Duodenal mucosa (tissue), 2 donors: ENCODE measurements at regions not wholly inside any gene's neighbourhood (a gene's known extent, or its start where the extent isn't known, plus 50 kb on each side); places are given as distances from the start of the nearest gene placed in this dataset.

ENCODE experiments used
- H3K27ac ChIP-seq: one replicate; pipeline ENCODE4 v1.7.0; 2013; ENCODE audit warnings: low read depth, low read length
- H3K27me3 ChIP-seq, 2 donors: one replicate each; pipeline ENCODE4 v1.7.0; 2013; ENCODE audit warnings: low read length in 2 of 2, control low read depth in 1 of 2; ENCODE audit not compliant: insufficient read depth in 2 of 2, control insufficient read depth in 1 of 2
- H3K36me3 ChIP-seq, 2 donors: one replicate each; pipeline ENCODE4 v1.7.0; 2013; ENCODE audit warnings: low read length in 2 of 2, control low read depth in 1 of 2; ENCODE audit not compliant: insufficient read depth in 2 of 2, control insufficient read depth in 1 of 2
- H3K4me1 ChIP-seq, 2 donors: one replicate each; pipeline ENCODE4 v1.7.0; 2013; ENCODE audit warnings: low read length in 2 of 2, control low read depth in 1 of 2; ENCODE audit not compliant: insufficient read depth in 2 of 2, control insufficient read depth in 1 of 2
- H3K4me3 ChIP-seq, 2 donors: one replicate each; pipeline ENCODE4 v1.7.0; 2013; ENCODE audit warnings: low read length in 2 of 2, low read depth in 1 of 2
- H3K9ac ChIP-seq, 2 donors: one replicate each; pipeline ENCODE4 v1.7.0; 2013; ENCODE audit warnings: low read length in 2 of 2, low read depth in 1 of 2
- H3K9me3 ChIP-seq, 2 donors: one replicate each; pipeline ENCODE4 v1.7.0; 2013; ENCODE audit warnings: low read length in 2 of 2, control low read depth in 1 of 2; ENCODE audit not compliant: control insufficient read depth in 1 of 2

GRCh38 chr11:116177521-116178210 lies 595.1 kb downstream of the BUD13 start:
- Histone ChIP-seq H3K36me3 (no peaks in the 10 kb centered on the region), H3K27ac (no peak overlapping the region), H3K9ac (no peak overlapping the region), H3K27me3 (peaks cover 0 to 3% of the 10 kb centered on the region in 2 donors), H3K4me3 (no peak overlapping the region), H3K4me1 (peaks cover 0 to 3% of the 10 kb centered on the region in 2 donors), H3K9me3 (no peaks in the 10 kb centered on the region)

DNA sequence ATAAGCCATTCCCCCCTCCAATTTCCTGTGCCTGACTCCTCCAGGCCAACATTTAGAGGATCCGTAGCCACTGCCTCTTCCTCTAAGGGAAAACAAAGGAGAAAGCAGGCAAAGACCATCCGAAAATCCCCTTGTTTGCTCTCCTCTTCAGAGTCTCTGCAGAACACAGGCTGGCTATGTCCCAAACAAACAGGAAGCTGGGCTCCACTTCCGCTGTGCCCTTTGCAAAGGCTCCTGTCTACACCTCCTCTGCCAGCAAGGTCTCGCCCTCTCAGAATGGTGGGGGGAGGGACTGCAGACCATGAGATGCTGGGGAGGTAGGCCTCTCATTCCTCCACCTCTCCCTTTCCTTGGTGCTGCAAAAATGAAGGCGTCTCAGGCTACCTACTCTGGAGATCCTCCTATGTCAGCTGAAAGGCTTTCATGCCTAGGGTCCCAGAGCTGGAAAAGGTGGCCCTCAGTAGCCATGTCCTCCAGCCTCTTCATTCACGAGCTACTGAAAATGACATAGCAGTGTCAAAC lies 596.2 kb downstream of the BUD13 start:
- Histone ChIP-seq H3K36me3 (no peaks in the 10 kb centered on the region), H3K9me3 (no peaks in the 10 kb centered on the region), H3K27ac (no peak overlapping the region), H3K4me3 (no peak overlapping the region), H3K27me3 (peaks cover 0 to 3% of the 10 kb centered on the region in 2 donors), H3K4me1 (peaks cover 0 to 3% of the 10 kb centered on the region in 2 donors), H3K9ac (no peak overlapping the region)

- Histone ChIP-seq H3K9me3 (no peaks in the 10 kb centered on the region), H3K4me3 (no peak overlapping the region), H3K27ac (no peak overlapping the region), H3K9ac (no peak overlapping the region), H3K36me3 (no peaks in the 10 kb centered on the region), H3K4me1 (peaks cover 0 to 3% of the 10 kb centered on the region in 2 donors), H3K27me3 (peaks cover 0 to 3% of the 10 kb centered on the region in 2 donors)
These were observed 597.1 kb downstream of the BUD13 start for GRCh38 chr11:116175707-116176106.

DNA sequence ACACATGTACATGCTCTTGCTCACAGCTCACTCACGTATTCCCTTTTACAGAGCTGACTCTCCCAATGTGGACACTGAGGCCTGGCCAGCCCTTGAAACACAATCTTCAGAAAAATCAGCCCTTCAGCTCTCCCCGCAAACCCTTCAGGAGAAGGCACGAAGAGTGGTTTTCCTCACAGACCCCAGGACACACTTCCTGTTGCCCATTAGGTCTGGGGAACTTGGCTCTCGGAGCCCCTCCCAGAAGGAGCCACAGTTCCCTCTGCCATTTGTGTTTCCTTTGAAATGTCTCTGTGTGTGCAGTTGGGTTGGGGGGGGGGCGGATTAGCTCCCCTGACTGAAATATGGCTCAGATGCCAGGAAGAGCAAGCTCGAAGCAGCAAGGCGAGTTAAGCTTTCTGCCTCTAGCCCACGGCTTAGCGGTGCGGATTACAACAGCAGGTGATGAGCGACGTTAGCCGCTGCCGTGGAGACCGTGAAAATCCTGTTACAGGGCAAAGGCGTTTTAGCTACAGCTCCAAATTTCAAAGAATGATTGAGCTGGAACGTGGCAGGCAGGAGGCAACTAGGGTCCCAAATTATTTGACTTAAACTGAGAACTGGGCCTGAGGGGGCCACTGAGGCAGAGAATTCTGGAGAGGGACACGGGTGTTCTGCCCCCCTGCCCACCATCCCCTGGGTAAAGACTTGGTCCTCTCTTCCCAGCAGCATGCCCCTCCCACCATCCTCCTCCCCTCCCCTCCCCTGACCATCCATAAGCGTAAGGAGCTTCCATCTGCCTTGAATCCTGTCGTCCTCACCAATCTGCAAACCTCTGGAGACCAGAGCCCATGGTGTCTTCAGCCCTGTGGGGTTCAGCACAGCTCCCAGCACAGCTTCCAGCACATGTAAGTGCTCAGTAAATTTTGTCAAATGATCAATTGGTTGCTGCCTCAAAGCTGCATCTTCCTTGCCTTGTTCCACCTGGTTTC lies 598.6 kb downstream of the BUD13 start:
- Histone ChIP-seq H3K4me1 (peaks cover 0 to 3% of the 10 kb centered on the region in 2 donors), H3K27me3 (peaks cover 0 to 3% of the 10 kb centered on the region in 2 donors), H3K27ac (no peak overlapping the region), H3K4me3 (no peak overlapping the region), H3K9ac (no peak overlapping the region), H3K9me3 (no peaks in the 10 kb centered on the region), H3K36me3 (no peaks in the 10 kb centered on the region)

DNA sequence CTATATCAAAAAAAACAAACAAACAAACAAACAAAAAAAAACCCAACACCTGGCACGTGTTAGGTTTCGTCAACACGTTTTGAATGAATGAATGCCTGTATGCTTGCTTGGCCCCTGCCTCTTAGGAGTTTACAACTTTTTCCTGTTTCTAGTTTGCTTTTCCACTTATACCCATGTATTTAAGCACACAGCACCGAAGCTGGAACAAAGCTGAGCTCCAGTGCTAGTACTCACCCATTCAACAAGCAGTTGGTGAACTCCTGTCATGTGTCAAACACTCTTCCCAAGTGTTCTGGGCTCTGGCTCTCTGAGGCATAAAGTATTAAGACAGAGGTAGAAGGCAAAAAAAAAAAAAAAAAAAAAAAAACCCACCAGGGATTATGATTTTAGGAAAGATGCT lies 599.3 kb downstream of the BUD13 start:
- no peaks in the 10 kb centered on the region for H3K36me3 ChIP-seq
- no peak overlapping the region for H3K4me3 ChIP-seq
- peaks cover 0 to 3% of the 10 kb centered on the region in 2 donors for H3K27me3 ChIP-seq
- no peaks in the 10 kb centered on the region for H3K9me3 ChIP-seq
- no peak overlapping the region for H3K27ac ChIP-seq
- H3K4me1 ChIP-seq: peaks cover 0 to 3% of the 10 kb centered on the region in 2 donors
- H3K9ac ChIP-seq: no peak overlapping the region

DNA sequence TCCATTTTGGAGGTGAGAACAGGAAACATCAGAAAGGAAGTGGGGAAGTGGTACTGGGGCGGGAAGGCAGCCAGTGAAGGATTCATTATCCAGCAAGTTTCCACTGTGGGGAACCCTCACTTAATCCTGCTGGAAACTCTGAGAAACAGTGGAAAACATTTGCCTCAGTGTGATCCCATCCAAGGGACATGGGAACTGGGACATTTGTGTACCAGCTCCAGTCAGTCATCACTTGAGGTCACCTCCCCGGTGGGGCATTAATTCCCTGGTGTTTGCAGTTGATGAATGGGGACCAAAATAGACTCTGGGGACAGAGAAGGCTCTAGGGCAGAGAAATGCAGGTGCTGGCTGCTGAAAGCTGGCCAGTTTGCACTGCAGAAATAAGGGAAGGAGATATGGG lies 599.9 kb downstream of the BUD13 start:
- Histone ChIP-seq H3K9me3 (no peaks in the 10 kb centered on the region), H3K27ac (no peak overlapping the region), H3K36me3 (no peaks in the 10 kb centered on the region), H3K4me3 (no peak overlapping the region), H3K4me1 (peaks cover 0 to 3% of the 10 kb centered on the region in 2 donors), H3K27me3 (peaks cover 0 to 3% of the 10 kb centered on the region in 2 donors), H3K9ac (no peak overlapping the region)

DNA sequence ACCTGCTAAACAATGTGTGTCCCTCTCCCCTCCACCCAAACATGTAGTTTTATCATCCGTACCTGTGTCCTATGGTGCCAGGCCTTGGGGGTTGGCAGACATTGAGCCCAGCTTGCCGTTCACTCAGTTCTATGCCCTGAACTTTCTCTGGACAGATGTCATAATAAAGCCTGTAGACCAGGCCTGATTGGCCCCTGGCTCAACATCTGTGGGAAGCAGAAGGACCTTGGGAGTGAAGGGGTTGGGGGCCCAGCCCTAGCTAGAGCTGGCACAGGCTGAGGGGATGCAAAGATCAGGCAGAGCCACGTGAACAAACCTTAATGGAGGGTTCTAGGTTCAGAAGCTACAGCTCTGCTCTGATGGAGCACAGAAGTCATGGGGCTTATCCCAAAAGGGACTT lies 600.6 kb downstream of the BUD13 start:
- peaks cover 0 to 3% of the 10 kb centered on the region in 2 donors for H3K27me3 ChIP-seq

DNA sequence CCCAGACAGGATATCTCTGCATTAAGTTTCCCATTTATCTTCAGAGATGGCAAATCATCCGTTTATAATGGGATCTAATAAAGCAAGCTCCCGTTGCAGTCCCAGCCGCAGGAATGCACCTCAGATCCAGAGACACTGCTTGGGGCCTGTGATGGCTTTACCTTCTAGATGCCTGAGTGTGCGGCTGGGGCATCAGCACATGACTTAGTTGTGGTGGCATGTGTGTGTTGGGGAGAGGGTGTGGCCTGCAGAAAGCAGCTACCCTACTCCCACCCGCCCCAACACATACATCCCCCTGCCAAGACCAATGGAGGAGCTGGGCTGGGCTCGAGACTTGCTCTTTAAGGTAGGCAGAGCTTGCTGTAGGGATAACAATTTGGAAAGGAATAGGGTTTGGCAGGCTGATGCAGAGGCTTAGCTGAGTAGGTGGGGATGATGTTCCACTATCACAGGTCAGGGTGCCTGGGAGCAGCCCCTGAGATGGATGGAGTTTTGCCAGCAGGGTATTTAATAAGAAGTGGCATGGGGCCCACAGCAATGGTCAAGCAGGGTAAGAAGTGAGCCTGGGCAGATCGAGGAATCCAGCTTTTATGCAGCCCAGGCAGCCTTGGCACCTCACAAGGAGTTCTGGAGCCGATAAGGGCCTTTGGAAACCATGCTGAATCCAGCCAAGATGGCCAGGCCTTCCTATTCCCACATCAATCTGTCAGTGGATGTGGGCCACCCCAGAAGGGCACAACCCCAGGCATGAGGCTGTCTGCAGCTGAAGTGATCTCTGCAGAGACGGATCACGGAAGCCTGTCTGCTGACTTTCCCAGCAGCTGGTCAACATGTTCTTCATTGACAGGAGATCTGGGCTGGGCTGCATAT lies 601.3 kb downstream of the BUD13 start:
- H3K36me3 ChIP-seq: no peaks in the 10 kb centered on the region
- H3K27ac ChIP-seq: no peak overlapping the region
- H3K4me1 ChIP-seq: peaks cover 0 to 2% of the 10 kb centered on the region in 2 donors
- no peak overlapping the region for H3K9ac ChIP-seq
- H3K9me3 ChIP-seq: no peaks in the 10 kb centered on the region
- peaks cover 0 to 3% of the 10 kb centered on the region in 2 donors for H3K27me3 ChIP-seq
- no peak overlapping the region for H3K4me3 ChIP-seq

More for the DNA sequence above, 600.6 kb downstream of the BUD13 start:
- Histone ChIP-seq H3K4me1 (peaks cover 0 to 3% of the 10 kb centered on the region in 2 donors), H3K4me3 (no peak overlapping the region), H3K36me3 (no peaks in the 10 kb centered on the region), H3K27ac (no peak overlapping the region), H3K9me3 (no peaks in the 10 kb centered on the region), H3K9ac (no peak overlapping the region)

DNA sequence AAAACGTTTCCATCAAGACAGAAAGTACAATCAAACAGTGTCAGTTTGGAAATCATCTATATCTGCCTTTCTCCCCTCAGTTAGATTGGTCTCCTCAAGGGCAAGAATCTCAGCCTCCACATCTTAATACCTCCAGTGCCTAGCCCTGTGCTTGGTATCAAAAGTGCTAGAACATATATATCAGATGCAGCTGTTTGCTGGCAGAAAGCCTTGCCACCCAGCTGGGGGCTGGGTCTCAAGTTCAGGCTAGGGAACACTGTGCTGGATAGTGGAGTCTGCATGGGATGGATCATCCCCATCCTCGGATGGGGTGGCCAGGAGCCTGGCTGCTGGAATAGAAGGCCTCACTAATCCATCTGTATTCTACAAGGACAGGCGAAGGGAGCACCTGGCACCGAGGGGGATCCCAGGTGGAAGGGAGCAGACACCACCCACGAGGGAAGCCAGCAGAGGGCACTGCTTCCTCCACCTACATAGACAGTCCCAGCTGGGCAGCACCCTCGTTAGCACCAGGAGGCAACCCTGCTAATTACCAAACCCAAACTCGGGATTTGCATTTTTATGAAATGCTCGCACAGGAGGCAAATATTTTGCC lies 602.2 kb downstream of the BUD13 start:
- H3K4me3 ChIP-seq: no peak overlapping the region
- peaks cover 0 to 2% of the 10 kb centered on the region in 2 donors for H3K27me3 ChIP-seq
- H3K9me3 ChIP-seq: no peaks in the 10 kb centered on the region
- H3K9ac ChIP-seq: no peak overlapping the region
- no peaks in the 10 kb centered on the region for H3K36me3 ChIP-seq
- H3K27ac ChIP-seq: no peak overlapping the region
- no peaks in the 10 kb centered on the region for H3K4me1 ChIP-seq
